ENCODE measurements at regions not wholly inside any gene's neighbourhood (a gene's known extent, or its start where the extent isn't known, plus 50 kb on each side); places are given as distances from the start of the nearest gene placed in this dataset.
"Not testable (repeated sequence)": the region's sequence is repeated elsewhere in the genome, so short reads cannot be mapped to it uniquely, and the experiment has no call there.

DNA sequence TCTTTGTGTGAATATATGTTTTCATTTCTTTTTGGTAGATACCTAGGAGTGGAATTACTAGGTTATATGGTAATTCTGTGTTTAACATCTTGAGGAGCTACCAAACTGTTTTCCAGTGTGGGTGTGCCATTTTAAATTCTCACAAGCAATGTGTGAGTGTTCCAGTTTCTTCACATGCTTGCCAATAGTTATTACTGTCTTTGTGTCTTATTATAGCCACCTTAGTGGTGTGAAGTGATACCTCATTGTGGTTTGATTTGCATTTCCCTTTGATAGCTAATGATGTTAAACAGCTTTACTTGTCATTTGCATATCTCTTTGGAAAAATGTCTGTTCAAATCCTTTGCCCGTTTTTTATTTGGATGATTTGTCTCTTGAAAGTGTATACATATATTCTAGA lies 513.0 kb downstream of the TMEM38B start:
- no peak for DNase-seq (ENCODE audit: extremely low read depth, low read depth)
- TF ChIP-seq, protein P1, sequence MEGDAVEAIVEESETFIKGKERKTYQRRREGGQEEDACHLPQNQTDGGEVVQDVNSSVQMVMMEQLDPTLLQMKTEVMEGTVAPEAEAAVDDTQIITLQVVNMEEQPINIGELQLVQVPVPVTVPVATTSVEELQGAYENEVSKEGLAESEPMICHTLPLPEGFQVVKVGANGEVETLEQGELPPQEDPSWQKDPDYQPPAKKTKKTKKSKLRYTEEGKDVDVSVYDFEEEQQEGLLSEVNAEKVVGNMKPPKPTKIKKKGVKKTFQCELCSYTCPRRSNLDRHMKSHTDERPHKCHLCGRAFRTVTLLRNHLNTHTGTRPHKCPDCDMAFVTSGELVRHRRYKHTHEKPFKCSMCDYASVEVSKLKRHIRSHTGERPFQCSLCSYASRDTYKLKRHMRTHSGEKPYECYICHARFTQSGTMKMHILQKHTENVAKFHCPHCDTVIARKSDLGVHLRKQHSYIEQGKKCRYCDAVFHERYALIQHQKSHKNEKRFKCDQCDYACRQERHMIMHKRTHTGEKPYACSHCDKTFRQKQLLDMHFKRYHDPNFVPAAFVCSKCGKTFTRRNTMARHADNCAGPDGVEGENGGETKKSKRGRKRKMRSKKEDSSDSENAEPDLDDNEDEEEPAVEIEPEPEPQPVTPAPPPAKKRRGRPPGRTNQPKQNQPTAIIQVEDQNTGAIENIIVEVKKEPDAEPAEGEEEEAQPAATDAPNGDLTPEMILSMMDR (IDR thresholded peaks at IDR 0.05; ENCODE audit: low read depth, low read length), result no peak

- no peak for DNase-seq (ENCODE audit: extremely low read depth, low read depth)
- TF ChIP-seq, protein P1 (IDR thresholded peaks at IDR 0.05; ENCODE audit: low read depth, low read length), result no peak
Measured at GRCh38 chr9:106218427-106218826, 524.1 kb downstream of the TMEM38B start.

DNA sequence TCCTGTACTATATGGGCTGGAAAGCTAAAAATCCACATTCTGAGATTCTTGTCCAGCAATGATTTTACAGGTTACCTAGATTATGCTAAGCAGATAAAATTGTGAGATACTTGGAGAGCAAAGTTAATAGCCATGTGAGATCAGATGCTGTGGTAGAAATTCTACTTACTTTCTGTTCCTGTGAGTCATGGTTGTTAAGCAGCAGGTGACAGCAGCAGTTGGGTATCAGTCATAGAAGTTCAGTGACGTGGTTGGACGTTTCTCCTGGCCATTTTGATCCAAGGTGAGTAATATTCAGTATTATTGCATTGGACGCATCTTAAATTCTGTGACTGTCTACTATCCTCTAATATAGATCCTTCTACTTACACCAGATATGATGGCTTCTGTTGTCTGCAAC lies 524.5 kb downstream of the TMEM38B start:
- DNase-seq (ENCODE audit: extremely low read depth, low read depth), result no peak
- TF ChIP-seq, protein P1 (IDR thresholded peaks at IDR 0.05; ENCODE audit: low read depth, low read length), result no peak

DNA sequence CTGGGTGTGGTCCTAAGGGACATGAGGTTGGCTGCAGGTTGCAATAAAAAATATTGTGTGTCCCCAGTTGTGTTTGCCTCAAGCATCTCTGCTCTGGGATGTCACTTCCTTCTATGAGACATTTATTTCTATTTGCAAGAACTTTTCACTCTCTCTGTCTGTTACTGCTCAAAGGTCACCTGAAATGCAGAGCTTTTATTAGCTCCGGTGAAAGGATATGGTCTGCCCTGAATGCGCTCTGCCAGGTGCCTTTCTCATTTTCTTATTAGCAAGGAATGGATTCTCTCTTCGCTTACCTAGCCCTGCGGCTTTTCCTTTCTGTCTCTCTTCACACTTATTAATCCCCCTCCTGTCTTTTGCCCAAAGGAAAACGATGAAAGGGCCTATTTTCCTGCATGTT lies 526.1 kb downstream of the TMEM38B start:
- DNase-seq (ENCODE audit: extremely low read depth, low read depth), result no peak
- TF ChIP-seq, protein P1 (IDR thresholded peaks at IDR 0.05; ENCODE audit: low read depth, low read length), result no peak

DNA sequence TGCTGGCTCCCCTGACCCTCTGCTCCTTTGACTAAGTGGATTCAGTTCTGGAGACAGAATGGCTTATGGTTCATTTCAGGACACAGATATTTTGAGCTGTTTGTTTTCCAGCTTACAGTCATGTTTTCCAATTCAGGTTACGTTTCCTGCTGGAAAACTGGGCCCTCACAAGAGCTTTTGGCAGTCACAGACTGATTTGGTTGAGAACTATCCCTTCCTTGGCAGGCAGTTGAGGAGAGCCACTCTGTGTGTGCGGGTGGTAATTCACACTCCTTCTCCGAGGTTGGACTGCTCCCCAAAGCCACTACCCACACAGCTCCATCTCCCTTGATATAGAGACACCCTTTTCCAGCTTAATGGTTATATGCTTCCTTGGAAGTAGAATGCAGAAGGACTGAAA lies 534.5 kb downstream of the TMEM38B start:
- no peak for DNase-seq (ENCODE audit: extremely low read depth, low read depth)
- TF ChIP-seq, protein P1 (IDR thresholded peaks at IDR 0.05; ENCODE audit: low read depth, low read length), result no peak

- TF ChIP-seq, protein P1 (IDR thresholded peaks at IDR 0.05; ENCODE audit: low read depth, low read length), result no peak
- DNase-seq (ENCODE audit: extremely low read depth, low read depth), result no peak
Measured at GRCh38 chr9:106233116-106233515, 538.8 kb downstream of the TMEM38B start.

DNA sequence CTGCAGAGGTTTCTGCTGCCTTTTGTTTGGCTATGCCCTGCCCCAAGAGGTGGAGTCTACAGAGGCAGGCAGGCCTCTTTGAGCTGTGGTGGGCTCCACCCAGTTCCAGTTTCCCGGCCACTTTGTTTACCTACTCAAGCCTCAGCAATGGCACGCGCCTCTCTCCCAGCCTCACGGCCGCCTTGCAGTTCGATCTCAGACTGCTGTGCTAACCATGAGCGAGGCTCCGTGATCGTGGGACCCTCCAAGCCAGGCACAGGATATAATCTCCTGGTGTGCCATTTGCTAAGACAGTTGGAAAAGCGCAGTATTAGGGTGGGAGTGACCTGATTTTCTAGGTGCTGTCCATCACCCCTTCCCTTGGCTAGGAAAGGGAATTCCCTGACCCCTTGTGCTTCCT lies 566.6 kb downstream of the TMEM38B start:
- DNase-seq (ENCODE audit: extremely low read depth, low read depth), result not testable (repeated sequence)

DNA sequence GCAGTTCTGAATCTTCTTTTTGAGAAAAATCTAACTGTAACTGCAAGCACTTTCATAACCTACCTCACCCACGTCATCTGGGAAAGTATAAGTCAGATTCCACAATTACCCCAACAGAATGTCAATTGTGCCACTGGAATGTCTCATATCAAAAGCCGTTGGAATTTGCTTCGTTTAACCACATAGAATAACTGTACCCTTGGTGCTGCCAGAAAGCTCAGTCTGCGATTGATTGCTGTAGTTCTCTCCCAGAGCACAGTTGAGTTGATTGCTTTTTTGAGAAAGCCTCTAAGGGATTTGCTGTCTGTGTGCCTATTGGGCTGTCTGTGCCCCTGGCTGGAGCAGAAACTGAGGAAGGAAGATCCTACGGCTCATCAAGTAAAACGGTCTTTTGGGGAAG lies 583.6 kb downstream of the TMEM38B start:
- TF ChIP-seq, protein P1 (IDR thresholded peaks at IDR 0.05; ENCODE audit: low read depth, low read length), result no peak
- no peak for DNase-seq (ENCODE audit: extremely low read depth, low read depth)
